Activated CD8-positive, alpha-beta T cell treated with anti-CD3 and anti-CD28 coated beads for 36 hours (primary cell): ENCODE measurements at regions not wholly inside any gene's neighbourhood (a gene's known extent, or its start where the extent isn't known, plus 50 kb on each side); places are given as distances from the start of the nearest gene placed in this dataset.

ENCODE experiments used
- ATAC-seq: fragments of 200-7000 bp; cut with Tn5 transposase; one replicate; pipeline ENCODE4 v1.10.0; 2021; ENCODE audit warnings: mild to moderate bottlenecking, moderate library complexity
- CTCF ChIA-PET: fragments of 350-600 bp; sonication (Branson Sonifier 250); formaldehyde crosslinking; loops from one replicate; lab custom pipeline; 2021; ENCODE audit warnings: antibody characterized with exemption; lab: Charles Lee
- POLR2A ChIA-PET: fragments of 350-600 bp; sonication (Branson Sonifier 250); formaldehyde crosslinking; loops from one replicate; lab custom pipeline; 2021; ENCODE audit warnings: antibody characterized with exemption; lab: Charles Lee
- DNase-seq: peaks from one replicate; pipeline ENCODE4 v3.0.0-alpha.2; 2020
- H3K27ac Mint-ChIP-seq: one replicate; pipeline ENCODE4 v1.8.0; 2021; ENCODE audit warnings: mild to moderate bottlenecking, mixed read lengths
- H3K27me3 Mint-ChIP-seq: one replicate; pipeline ENCODE4 v1.8.0; 2021; ENCODE audit warnings: mixed read lengths
- H3K36me3 Mint-ChIP-seq: one replicate; pipeline ENCODE4 v1.8.0; 2021; ENCODE audit warnings: low read depth, mixed read lengths
- H3K4me1 Mint-ChIP-seq: one replicate; pipeline ENCODE4 v1.8.0; 2021; ENCODE audit warnings: low read depth, mixed read lengths
- H3K4me3 Mint-ChIP-seq: one replicate; pipeline ENCODE4 v1.8.0; 2021; ENCODE audit warnings: mild to moderate bottlenecking, moderate library complexity, mixed read lengths
- H3K9me3 Mint-ChIP-seq: one replicate; pipeline ENCODE4 v1.8.0; 2021; ENCODE audit warnings: mixed read lengths
- CTCF ChIP-seq: fragments of 200-600 bp; IDR thresholded peaks from one replicate; pipeline ENCODE4 v1.8.0; 2022; ENCODE audit warnings: antibody characterized with exemption, mild to moderate bottlenecking
- intact Hi-C: fragments of 100-400 bp; cut with micrococcal nuclease; formaldehyde crosslinking; loops from one replicate; pipeline ENCODE4 v1.10.0; 2022

DNA sequence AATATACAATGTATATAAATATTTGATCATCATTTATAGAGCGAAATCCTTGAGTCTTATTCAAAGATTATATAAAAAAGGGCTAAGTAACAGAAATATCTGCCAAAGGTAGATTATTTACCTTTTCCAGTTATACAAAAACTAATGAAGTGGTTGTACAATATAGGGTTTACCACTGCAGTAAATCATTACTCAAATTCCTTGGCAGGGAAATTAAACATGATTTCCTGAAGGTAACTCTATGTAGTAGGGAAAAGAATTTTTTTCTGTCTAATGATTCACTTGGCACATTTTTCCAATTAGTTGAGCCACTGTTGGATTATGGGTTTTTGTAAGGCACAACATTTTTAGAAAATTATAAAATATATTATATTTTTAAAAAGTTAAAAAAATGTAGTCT lies 129.6 kb downstream of the NR2F2 start:
- H3K4me3 Mint-ChIP-seq: no peak overlapping the region
- DNase-seq: no peak
- H3K27me3 Mint-ChIP-seq: no peaks in the 10 kb centered on the region
- CTCF ChIA-PET: no interaction called here
- H3K4me1 Mint-ChIP-seq: no peaks in the 10 kb centered on the region
- intact Hi-C loops: no loop called here
- H3K36me3 Mint-ChIP-seq: no peaks in the 10 kb centered on the region
- no peak for TF ChIP-seq CTCF
- H3K9me3 Mint-ChIP-seq: no peaks in the 10 kb centered on the region
- POLR2A ChIA-PET: no interaction called here
- H3K27ac Mint-ChIP-seq: no peak overlapping the region
- ATAC-seq: no peak

GRCh38 chr15:96462768-96463750 lies 132.6 kb downstream of the NR2F2 start:
- Mint-ChIP-seq H3K4me3 (no peak overlapping the region), H3K27me3 (peaks cover 1% of the 10 kb centered on the region), H3K36me3 (no peaks in the 10 kb centered on the region), H3K4me1 (no peaks in the 10 kb centered on the region), H3K9me3 (no peaks in the 10 kb centered on the region), H3K27ac (no peak overlapping the region)
- ChIA-PET POLR2A (no interaction called here), CTCF (no interaction called here)
- DNase-seq: no peak
- intact Hi-C loops: no loop called here
- no peak for TF ChIP-seq CTCF
- no peak for ATAC-seq

DNA sequence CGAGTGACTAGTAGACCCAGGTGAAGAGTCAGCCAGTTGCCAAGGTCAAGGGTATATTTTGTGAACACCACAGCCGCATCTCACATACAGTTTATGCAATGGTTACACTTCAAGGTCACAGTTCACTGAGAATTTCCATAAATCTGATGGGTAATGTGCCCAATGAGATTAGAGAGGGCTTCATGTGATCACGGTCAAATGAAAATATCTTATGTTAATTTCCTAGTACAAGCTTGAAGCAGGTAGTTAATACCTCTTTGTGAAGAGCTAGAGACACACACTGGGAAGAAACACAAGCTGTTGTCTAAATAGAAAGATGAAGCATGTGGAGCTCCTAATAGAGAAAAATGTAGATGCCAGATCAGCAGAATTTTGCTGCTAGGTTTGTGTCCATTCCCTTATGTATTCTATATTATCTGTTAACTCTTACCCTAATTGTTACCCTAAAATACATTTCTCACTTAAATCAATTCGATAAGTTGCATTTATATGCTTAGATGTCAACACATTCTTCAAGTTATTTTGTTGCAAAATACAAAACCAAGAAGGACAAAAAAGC lies 136.0 kb downstream of the NR2F2 start:
- POLR2A ChIA-PET: no interaction called here
- DNase-seq (no peak), ATAC-seq (no peak)
- no peaks in the 10 kb centered on the region for H3K9me3 Mint-ChIP-seq
- H3K36me3 Mint-ChIP-seq: no peaks in the 10 kb centered on the region
- no peak overlapping the region for H3K4me3 Mint-ChIP-seq
- no peak overlapping the region for H3K27ac Mint-ChIP-seq
- no peak for TF ChIP-seq CTCF
- intact Hi-C loops: no loop called here
- peaks cover 1% of the 10 kb centered on the region for H3K27me3 Mint-ChIP-seq
- no peaks in the 10 kb centered on the region for H3K4me1 Mint-ChIP-seq
- CTCF ChIA-PET: no interaction called here

- no peaks in the 10 kb centered on the region for H3K9me3 Mint-ChIP-seq
- ChIA-PET POLR2A (no interaction called here), CTCF (no interaction called here)
- H3K27ac Mint-ChIP-seq: no peak overlapping the region
- H3K27me3 Mint-ChIP-seq: peaks cover 3% of the 10 kb centered on the region
- no peaks in the 10 kb centered on the region for H3K36me3 Mint-ChIP-seq
- H3K4me3 Mint-ChIP-seq: no peak overlapping the region
- no peak for TF ChIP-seq CTCF
- intact Hi-C loops: no loop called here
- ATAC-seq (no peak), DNase-seq (no peak)
- H3K4me1 Mint-ChIP-seq: no peaks in the 10 kb centered on the region
Measured at GRCh38 chr15:96468036-96468435, 137.5 kb downstream of the NR2F2 start.

DNA sequence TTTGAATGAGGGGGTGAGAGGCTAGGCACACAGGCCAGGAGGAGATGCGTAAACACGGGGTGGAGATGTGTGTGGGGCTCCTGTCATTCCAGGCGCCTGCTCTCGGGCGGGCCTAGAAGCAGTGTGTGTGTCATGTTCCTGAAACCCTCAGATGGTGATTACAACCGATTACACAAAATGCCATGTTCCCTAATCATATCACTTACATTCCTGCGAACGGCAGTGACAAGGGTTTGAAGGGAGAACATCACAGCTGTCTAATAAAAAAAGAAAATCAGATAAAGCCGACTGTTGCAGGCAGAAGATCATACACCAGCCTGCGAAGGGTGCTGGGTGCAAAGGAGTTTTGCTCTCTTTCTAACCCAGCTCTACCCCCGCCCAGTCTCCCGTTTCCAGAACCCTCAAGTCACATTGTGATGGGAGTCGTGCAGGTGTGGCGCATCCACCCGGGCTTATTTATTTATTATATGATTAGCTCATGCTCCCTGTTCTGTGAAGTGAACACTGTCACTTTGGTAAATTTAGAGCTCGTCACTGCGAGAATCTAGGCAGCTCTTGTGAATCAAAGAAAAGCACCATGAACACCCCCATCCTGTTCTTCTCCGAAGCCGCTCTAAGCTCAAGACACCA lies 140.3 kb downstream of the NR2F2 start:
- no peak overlapping the region for H3K27ac Mint-ChIP-seq
- intact Hi-C loops: no loop called here
- H3K36me3 Mint-ChIP-seq: no peaks in the 10 kb centered on the region
- no peak overlapping the region for H3K4me3 Mint-ChIP-seq
- no peaks in the 10 kb centered on the region for H3K9me3 Mint-ChIP-seq
- no peak for TF ChIP-seq CTCF
- DNase-seq: no peak
- POLR2A ChIA-PET: interaction anchor here (0.5 kb wide), 1 partner anchor 202 kb away, joined by 3 read pairs; no protein-coding TSS in a partner anchor
- ATAC-seq: no peak
- no peaks in the 10 kb centered on the region for H3K4me1 Mint-ChIP-seq
- peaks cover 3% of the 10 kb centered on the region for H3K27me3 Mint-ChIP-seq
- CTCF ChIA-PET: no interaction called here
